OCI-LY3 (cell line): ENCODE measurements at regions not wholly inside any gene's neighbourhood (a gene's known extent, or its start where the extent isn't known, plus 50 kb on each side); places are given as distances from the start of the nearest gene placed in this dataset.

Experiments
- H2AFZ ChIP-seq: fragments of 200-600, 300-600 bp; shearing (Covaris generic); 2 replicates; pipeline ENCODE4 v1.6.0; 2014; ENCODE audit warnings: antibody characterized with exemption, low read depth, low read length
- H3K27ac ChIP-seq: fragments of 200-600, 300-600 bp; sonication (generic); 2 replicates; pipeline ENCODE4 v1.5.1; 2014; ENCODE audit warnings: mild to moderate bottlenecking, low read length, moderate library complexity, mixed read lengths
- H3K27me3 ChIP-seq: fragments of 200-600, 300-600 bp; sonication (generic); 2 replicates; pipeline ENCODE4 v1.6.1; 2014; ENCODE audit warnings: low read depth, low read length, mixed read lengths
- H3K36me3 ChIP-seq: fragments of 200-600, 300-600 bp; sonication (generic); replicated peaks from 2 replicates; pipeline ENCODE3; 2014; ENCODE audit warnings: low read depth, low read length, mixed read lengths
- H3K4me1 ChIP-seq: fragments of 300-600, 200-600 bp; sonication (generic); 2 replicates; pipeline ENCODE4 v1.6.1; 2014; ENCODE audit warnings: low read length, mixed read lengths
- H3K4me2 ChIP-seq: fragments of 200-600, 300-600 bp; sonication (generic); 2 replicates; pipeline ENCODE4 v1.6.1; 2014; ENCODE audit warnings: low read length, mixed read lengths
- H3K4me3 ChIP-seq: fragments of 300-600, 200-600 bp; sonication (generic); 2 replicates; pipeline ENCODE4 v1.5.1; 2014; ENCODE audit warnings: antibody characterized with exemption, mild to moderate bottlenecking, low read length, moderate library complexity
- H3K79me2 ChIP-seq: fragments of 300-600, 200-600 bp; shearing (Covaris generic); 2 replicates; pipeline ENCODE4 v1.6.1; 2014; ENCODE audit warnings: mild to moderate bottlenecking, low read length, mixed read lengths
- H3K9ac ChIP-seq: fragments of 300-600, 200-600 bp; shearing (Covaris generic); 2 replicates; pipeline ENCODE4 v1.6.0; 2014; ENCODE audit warnings: mild to moderate bottlenecking, low read length, moderate library complexity
- H3K9me3 ChIP-seq: fragments of 200-600, 300-600 bp; shearing (Covaris generic); 2 replicates; pipeline ENCODE4 v1.6.1; 2014; ENCODE audit warnings: low read length, mixed read lengths; ENCODE audit not compliant: insufficient read depth
- H4K20me1 ChIP-seq: fragments of 200-600, 300-600 bp; sonication (generic); 2 replicates; pipeline ENCODE4 v1.6.1; 2016; ENCODE audit warnings: low read length, mixed read lengths; ENCODE audit not compliant: insufficient read depth
- EZH2phosphoT487 ChIP-seq: fragments of 200-600 bp; shearing (Covaris generic); IDR thresholded peaks from 2 replicates; pipeline ENCODE4 v1.6.1; 2018; ENCODE audit warnings: antibody characterized with exemption, mixed run types, low read depth
- TF ChIP-seq, protein P1 (sequence below): fragments of 200-600, 300-600 bp; sonication (generic); IDR thresholded peaks from 2 replicates; pipeline ENCODE4 v1.5.1; 2014; ENCODE audit warnings: antibody characterized with exemption, low read length, low read depth

DNA sequence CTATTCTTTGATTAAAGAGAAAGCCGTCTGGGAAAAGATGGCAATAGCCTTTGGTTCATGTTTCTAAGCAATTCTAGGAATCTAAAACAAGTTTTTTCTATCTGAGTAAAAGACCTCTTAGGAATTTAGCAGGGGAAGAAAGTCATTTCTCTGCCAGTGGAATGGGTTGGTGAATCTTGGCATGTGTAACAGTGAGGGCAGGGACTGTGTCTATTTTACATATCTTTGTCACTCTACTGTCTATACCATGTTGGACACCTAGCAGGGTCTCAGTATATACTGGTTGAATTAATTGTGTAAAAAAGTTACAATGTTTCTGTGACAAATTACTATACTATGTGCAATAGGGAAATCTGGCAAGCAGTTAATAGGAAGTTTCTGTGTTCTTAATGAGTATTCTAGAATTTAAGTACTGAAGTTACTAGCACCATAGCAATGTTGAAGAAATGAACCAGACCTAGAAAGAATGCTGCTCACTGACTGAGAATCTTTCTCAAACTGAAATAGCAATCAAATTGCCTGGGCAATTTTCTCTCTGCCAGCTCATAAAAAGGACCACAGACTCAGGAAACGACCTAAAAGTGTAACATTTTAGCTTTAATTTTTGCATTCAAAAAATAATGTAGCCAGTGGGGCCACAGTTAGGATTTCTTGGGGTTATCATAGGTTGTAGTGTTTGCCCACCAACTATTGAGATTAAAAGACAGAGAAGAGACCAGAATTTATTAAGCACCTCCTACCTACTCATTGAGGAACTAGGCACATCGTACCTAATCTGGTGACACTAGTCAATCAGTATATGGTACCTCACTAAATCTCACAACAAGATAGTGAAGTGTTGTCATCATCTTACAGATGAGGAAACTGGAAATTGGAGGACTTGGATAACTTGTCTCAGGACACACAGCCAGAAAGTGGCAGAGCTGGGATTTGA is 56.2 kb upstream of the LEKR1 start:
- Histone ChIP-seq H4K20me1 (no peaks in the 10 kb centered on the region), H3K9me3 (no peaks in the 10 kb centered on the region), H2AFZ (no peak overlapping the region), H3K4me3 (no peak overlapping the region), H3K79me2 (no peaks in the 10 kb centered on the region), H3K36me3 (no peaks in the 10 kb centered on the region), H3K9ac (no peak overlapping the region), H3K4me1 (no peaks in the 10 kb centered on the region), H3K27ac (no peak overlapping the region), H3K4me2 (no peak overlapping the region), H3K27me3 (no peaks in the 10 kb centered on the region)
- no peak for TF ChIP-seq EZH2phosphoT487
- TF ChIP-seq, protein P1, sequence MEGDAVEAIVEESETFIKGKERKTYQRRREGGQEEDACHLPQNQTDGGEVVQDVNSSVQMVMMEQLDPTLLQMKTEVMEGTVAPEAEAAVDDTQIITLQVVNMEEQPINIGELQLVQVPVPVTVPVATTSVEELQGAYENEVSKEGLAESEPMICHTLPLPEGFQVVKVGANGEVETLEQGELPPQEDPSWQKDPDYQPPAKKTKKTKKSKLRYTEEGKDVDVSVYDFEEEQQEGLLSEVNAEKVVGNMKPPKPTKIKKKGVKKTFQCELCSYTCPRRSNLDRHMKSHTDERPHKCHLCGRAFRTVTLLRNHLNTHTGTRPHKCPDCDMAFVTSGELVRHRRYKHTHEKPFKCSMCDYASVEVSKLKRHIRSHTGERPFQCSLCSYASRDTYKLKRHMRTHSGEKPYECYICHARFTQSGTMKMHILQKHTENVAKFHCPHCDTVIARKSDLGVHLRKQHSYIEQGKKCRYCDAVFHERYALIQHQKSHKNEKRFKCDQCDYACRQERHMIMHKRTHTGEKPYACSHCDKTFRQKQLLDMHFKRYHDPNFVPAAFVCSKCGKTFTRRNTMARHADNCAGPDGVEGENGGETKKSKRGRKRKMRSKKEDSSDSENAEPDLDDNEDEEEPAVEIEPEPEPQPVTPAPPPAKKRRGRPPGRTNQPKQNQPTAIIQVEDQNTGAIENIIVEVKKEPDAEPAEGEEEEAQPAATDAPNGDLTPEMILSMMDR = no peak

DNA sequence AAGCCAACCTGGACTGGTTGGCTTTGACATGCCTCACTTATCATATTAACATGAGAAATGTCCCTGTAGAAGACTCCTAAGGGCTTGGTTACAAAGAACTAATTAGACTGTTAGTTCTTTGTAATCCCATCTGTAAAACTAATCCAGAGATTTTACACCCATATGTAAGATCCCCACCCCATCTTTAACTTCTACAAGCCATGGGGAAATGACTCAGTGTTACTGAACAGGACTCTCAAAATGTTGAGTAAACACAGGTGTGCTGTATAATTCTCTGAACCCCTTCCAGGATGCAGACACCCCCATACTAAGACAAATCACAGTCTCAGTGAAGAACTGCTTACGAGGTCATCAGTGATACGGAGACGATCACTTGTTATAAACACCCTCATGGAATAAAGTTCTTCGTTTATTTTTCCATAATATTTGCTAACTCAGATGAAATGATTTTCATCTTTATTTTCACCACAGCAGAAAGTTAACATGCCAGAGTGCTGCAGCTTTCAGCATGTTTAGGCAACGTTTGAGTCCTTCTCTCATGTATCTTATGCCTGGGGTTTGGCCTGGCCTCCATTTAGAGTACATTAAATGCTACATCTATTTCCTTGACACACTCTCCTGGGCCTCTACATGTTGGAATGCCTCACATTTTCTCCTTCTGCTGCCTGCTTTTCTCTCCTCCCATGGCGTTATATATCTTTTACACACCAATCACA is 55.3 kb upstream of the LEKR1 start:
- Histone ChIP-seq H3K79me2 (no peaks in the 10 kb centered on the region), H3K4me1 (no peaks in the 10 kb centered on the region), H3K27ac (no peak overlapping the region), H3K4me3 (no peak overlapping the region), H3K9ac (no peak overlapping the region), H3K9me3 (no peaks in the 10 kb centered on the region), H3K27me3 (no peaks in the 10 kb centered on the region), H3K36me3 (no peaks in the 10 kb centered on the region), H2AFZ (no peak overlapping the region), H3K4me2 (no peak overlapping the region), H4K20me1 (no peaks in the 10 kb centered on the region)
- TF ChIP-seq, protein P1 = no peak
- TF ChIP-seq EZH2phosphoT487 = no peak

DNA sequence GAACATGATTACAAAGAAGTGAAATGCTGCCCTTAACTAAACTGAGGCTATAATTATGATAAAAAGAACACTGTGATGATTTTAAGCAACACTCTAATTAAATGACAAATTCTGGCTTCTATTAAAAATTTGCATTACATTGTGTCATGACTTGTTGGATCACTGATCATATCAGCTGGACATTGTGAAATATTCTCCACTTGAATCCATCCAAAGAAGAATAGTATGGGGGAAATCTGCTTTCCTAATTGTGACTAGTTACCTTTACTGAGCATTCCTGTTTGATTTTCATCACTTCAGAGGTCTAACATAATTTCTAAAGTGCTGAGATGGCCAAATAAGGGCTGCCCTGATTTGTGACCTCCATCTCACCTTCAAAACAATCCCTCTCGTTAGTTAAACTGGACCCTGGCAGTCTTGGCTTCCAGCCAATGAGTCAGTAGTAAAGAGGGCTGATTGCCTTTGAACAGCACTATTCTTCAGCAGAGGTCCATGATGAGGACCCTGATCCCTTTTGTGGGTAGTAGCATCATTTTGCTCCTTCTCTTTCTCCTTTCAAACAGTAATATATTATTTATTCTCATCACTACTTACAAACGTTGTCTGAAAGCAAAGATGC is 53.5 kb upstream of the LEKR1 start:
- H3K4me3 ChIP-seq = no peak overlapping the region
- H3K4me1 ChIP-seq = no peaks in the 10 kb centered on the region
- H3K79me2 ChIP-seq = no peaks in the 10 kb centered on the region
- no peaks in the 10 kb centered on the region for H4K20me1 ChIP-seq
- TF ChIP-seq, protein P1 = no peak
- TF ChIP-seq EZH2phosphoT487 = no peak
- H3K9me3 ChIP-seq = no peaks in the 10 kb centered on the region
- H3K9ac ChIP-seq = no peak overlapping the region
- H2AFZ ChIP-seq = no peak overlapping the region
- H3K36me3 ChIP-seq = no peaks in the 10 kb centered on the region
- H3K27me3 ChIP-seq = no peaks in the 10 kb centered on the region
- H3K4me2 ChIP-seq = no peak overlapping the region
- no peak overlapping the region for H3K27ac ChIP-seq

DNA sequence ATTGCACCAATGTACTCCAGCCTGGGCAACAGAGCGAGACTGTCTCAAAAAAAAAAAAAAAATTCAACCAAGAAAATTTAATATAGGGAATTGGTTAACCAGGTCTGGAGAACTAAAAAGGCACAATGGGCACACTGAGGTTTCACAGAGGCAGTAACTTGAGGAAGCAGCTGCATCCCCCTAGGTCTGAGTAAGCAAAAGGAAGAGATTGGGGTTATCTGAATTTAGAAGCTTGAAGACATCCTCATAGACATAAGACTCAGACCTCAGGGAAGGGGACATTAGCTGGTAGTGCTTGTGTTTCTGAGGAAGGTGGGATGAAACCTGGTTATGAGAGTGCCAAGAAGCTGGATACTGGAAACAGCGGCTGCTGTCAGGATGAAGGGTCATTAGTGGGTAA is 50.1 kb upstream of the LEKR1 start:
- no peak overlapping the region for H3K4me2 ChIP-seq
- H3K4me1 ChIP-seq = no peaks in the 10 kb centered on the region
- H3K27me3 ChIP-seq = no peaks in the 10 kb centered on the region
- H3K36me3 ChIP-seq = no peaks in the 10 kb centered on the region
- no peak overlapping the region for H2AFZ ChIP-seq
- no peaks in the 10 kb centered on the region for H3K79me2 ChIP-seq
- no peaks in the 10 kb centered on the region for H3K9me3 ChIP-seq
- no peak overlapping the region for H3K27ac ChIP-seq
- no peak for TF ChIP-seq EZH2phosphoT487
- TF ChIP-seq, protein P1 = no peak
- H3K4me3 ChIP-seq = no peak overlapping the region
- no peak overlapping the region for H3K9ac ChIP-seq
- H4K20me1 ChIP-seq = no peaks in the 10 kb centered on the region
